Fibroblast of the aortic adventitia (primary cell): ENCODE measurements at regions not wholly inside any gene's neighbourhood (a gene's known extent, or its start where the extent isn't known, plus 50 kb on each side); places are given as distances from the start of the nearest gene placed in this dataset.
A peak's percentile ranks its signal among the peaks of the same experiment; 100 is the strongest.

Experiments
- DNase-seq: peaks from one replicate; pipeline ENCODE4 v3.0.0-alpha.2; 2010; ENCODE audit warnings: low read depth
- H3K4me3 ChIP-seq: 2 replicates; pipeline ENCODE4 v1.5.1; 2011; ENCODE audit warnings: low read depth, mild to moderate bottlenecking, control low read depth, low read length, moderate library complexity
- CTCF ChIP-seq: IDR thresholded peaks from 2 replicates; pipeline ENCODE4 v1.5.1; 2011; ENCODE audit warnings: mild to moderate bottlenecking, low read length, control low read depth, inconsistent platforms; ENCODE audit not compliant: insufficient read depth

- TF ChIP-seq CTCF = no peak
These were observed 177.0 kb downstream of the SIPA1L2 start for GRCh38 chr1:232452736-232453440.

GRCh38 chr1:232452117-232452516 is 177.8 kb downstream of the SIPA1L2 start:
- no peak for TF ChIP-seq CTCF
- no peak overlapping the region for H3K4me3 ChIP-seq
- DNase-seq = no peak

More at GRCh38 chr1:232452736-232453440, 177.0 kb downstream of the SIPA1L2 start:
- no peak overlapping the region for H3K4me3 ChIP-seq
- no peak for DNase-seq

- TF ChIP-seq CTCF = no peak
- no peak for DNase-seq
- H3K4me3 ChIP-seq = no peak overlapping the region
These were observed 178.4 kb downstream of the SIPA1L2 start for GRCh38 chr1:232451506-232451905.

- TF ChIP-seq CTCF = no peak
- DNase-seq = peak; percentile 55
- no peak overlapping the region for H3K4me3 ChIP-seq
These were observed 179.3 kb downstream of the SIPA1L2 start for GRCh38 chr1:232450615-232451014.

GRCh38 chr1:232447125-232447524 is 182.8 kb downstream of the SIPA1L2 start:
- no peak overlapping the region for H3K4me3 ChIP-seq
- no peak for TF ChIP-seq CTCF
- no peak for DNase-seq

- no peak overlapping the region for H3K4me3 ChIP-seq
- DNase-seq = no peak
- no peak for TF ChIP-seq CTCF
These were observed 184.4 kb downstream of the SIPA1L2 start for GRCh38 chr1:232445361-232446106.
